Epithelial cell of esophagus (primary cell): ENCODE measurements at regions not wholly inside any gene's neighbourhood (a gene's known extent, or its start where the extent isn't known, plus 50 kb on each side); places are given as distances from the start of the nearest gene placed in this dataset.

ENCODE experiments used
- DNase-seq: peaks from one replicate; pipeline ENCODE4 v3.0.0; 2010; ENCODE audit warnings: low read depth
- H3K4me3 ChIP-seq: 2 replicates; pipeline ENCODE4 v1.5.1; 2011; ENCODE audit warnings: mild to moderate bottlenecking, low read length, control low read depth
- TF ChIP-seq, protein P1 (sequence below): IDR thresholded peaks from 2 replicates; pipeline ENCODE4 v1.5.1; 2011; ENCODE audit warnings: low read depth, mild to moderate bottlenecking, low read length, control low read depth, inconsistent platforms; ENCODE audit not compliant: insufficient read depth; ENCODE audit errors: missing control alignments

DNA sequence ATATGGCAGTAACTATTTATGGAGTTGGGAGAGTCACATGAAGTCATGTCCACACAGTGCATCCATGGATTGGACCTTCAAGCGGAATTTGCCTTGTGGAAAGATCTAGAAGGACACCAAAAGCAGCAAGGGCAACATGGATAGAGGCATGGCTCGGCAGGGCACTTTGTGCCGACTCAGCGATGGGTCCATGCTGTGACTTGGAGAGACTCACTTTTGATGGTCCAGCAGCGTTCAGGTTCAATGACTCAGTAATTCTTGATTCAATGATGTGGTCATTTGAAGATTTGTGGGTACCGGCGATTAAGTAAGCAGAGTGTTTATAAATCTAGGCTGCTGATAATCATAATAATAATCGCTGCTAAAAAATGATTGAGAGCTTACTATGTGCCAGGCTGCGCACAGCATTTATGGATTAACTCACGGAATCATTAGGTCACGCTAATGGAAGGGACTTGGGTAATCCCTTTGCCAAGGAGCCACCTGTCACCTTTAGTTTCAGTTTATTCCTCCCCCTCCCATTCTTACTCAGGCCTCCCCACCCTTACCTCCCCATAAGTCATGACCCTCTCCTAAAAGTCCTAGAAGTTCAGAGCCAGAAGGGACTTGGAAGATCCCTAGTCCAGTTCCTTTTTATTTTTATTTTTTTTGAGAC, 127.5 kb upstream of the CRHR1 start:
- no peak overlapping the region for H3K4me3 ChIP-seq
- TF ChIP-seq, protein P1, sequence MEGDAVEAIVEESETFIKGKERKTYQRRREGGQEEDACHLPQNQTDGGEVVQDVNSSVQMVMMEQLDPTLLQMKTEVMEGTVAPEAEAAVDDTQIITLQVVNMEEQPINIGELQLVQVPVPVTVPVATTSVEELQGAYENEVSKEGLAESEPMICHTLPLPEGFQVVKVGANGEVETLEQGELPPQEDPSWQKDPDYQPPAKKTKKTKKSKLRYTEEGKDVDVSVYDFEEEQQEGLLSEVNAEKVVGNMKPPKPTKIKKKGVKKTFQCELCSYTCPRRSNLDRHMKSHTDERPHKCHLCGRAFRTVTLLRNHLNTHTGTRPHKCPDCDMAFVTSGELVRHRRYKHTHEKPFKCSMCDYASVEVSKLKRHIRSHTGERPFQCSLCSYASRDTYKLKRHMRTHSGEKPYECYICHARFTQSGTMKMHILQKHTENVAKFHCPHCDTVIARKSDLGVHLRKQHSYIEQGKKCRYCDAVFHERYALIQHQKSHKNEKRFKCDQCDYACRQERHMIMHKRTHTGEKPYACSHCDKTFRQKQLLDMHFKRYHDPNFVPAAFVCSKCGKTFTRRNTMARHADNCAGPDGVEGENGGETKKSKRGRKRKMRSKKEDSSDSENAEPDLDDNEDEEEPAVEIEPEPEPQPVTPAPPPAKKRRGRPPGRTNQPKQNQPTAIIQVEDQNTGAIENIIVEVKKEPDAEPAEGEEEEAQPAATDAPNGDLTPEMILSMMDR: no peak
- DNase-seq: no peak

DNA sequence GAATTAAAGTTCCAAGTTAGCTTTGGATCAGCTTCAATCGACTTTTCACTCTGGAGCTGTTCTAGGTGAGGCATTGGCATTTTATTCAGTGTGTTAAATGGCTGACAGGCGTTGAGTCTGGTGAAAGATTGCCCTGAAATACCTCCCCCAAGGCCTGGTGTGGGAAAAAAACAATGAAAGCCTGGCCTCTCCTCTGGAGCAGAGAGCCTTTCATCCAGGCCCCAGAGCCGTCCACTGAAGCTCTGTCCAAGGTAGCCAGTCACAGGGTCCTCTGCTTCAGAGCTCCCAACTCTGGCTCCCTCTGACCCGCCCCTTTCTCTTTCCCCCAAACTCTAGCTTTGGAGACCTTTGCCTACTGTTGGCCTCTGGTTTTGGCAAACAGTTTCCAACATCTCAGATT, 123.6 kb upstream of the CRHR1 start:
- DNase-seq: no peak
- TF ChIP-seq, protein P1: no peak

DNA sequence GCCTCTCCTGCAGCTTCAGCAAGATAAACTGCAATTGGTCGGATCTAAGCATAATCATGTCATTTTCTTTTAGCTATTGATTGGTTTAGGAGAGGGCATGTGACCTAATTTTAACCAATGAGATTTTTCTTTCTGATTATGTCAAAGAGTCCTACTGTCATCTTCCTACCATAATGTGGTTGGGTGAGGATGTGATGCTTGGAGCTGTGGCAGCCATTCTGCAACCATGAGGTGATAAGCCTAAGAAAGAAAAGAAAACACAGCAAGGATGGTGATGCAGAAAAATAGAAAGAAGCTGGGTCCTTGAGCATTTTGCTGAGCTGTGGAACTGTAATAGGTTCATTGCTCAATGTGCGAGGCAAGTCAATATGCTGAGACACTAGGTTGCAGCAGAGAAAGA, 121.7 kb upstream of the CRHR1 start:
- TF ChIP-seq, protein P1: no peak
- H3K4me3 ChIP-seq: no peak overlapping the region
- DNase-seq: no peak

More for the DNA sequence above, 123.6 kb upstream of the CRHR1 start:
- no peak overlapping the region for H3K4me3 ChIP-seq

DNA sequence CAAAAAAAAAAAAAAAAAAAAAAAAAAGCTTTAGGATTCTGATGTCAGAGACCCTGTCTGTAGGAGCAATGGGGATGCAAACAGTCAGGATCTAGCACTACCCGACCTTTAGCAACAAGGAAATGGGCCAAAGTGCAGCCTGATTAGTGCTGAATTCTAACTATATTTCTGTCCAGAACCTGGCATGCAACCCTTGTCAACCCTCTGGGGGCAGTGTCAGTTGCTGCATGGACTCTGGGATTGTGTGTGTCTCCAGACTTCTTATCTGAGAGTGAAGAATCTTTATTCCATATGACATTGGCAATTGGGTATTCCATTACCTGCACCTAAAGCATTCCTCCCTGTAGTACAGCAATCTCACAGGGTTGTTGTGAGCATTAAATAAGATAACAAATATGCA, 120.3 kb upstream of the CRHR1 start:
- TF ChIP-seq, protein P1: no peak
- no peak for DNase-seq
- no peak overlapping the region for H3K4me3 ChIP-seq

DNA sequence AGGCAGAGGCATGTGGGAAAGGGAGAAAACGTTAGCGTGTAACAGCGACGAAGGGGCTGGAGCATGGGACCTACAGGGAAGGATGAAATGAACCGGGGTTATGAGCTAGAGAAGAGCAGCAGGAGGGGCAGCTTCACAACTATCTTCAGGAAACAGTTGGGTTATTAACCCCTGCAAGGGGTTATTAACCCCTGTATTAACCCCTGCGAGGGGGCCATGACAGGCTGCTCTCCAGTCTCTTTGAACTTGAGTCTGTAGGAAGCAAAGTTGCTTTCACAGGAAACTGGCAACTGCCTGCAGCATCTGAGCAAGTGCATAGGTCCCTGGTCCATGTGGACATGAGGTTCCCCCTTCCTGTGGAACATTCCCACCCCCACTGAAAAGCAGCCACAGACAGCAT, 119.2 kb upstream of the CRHR1 start:
- TF ChIP-seq, protein P1: no peak
- H3K4me3 ChIP-seq: no peak overlapping the region
- DNase-seq: no peak

DNA sequence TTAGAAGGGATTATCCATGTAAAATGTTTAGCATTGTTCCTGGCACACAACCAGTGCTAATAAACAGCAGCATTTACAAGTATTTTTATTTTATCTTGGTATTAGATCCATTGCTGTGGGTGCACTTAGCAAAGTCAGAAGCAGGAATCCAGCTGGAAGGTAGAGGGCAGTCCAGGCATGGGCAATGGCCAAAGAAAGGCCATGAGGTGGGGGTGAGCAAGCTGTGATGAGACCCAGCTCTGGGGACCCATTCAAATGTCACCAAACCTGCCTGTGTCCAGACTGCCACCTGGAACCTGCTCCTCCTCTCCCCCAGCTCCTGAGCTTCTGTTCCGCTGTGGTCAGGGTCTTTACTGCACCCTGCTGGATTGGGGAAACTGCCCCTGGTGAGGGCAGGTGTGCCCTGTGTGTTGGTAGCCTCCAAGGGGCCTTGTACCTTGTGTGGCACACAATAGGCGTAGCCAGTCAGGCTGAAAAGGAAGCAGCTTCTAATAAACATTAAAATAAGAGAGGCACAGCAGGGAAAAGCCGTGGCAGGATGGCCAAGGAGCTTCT, 118.0 kb upstream of the CRHR1 start:
- H3K4me3 ChIP-seq: no peak overlapping the region
- no peak for DNase-seq
- TF ChIP-seq, protein P1: no peak

DNA sequence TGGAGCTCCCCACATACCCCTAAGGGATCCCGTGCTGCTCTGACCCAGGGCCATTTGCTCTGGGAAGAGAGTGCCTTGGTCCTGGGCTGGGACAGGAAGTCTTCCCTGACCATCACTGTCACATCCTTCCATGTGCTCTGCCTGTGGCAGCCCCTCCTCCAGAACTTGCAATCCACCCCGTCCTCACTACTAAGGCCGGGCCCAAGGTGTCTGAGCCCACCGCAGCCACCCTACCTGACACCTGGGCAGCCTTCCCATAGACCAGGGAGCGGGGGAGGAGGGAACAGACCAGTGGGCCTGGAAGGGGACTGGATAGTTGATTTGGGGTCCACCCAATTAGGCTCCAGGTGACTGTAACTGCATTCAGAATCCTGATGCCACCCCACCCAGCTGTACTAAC, 117.5 kb upstream of the CRHR1 start:
- no peak overlapping the region for H3K4me3 ChIP-seq
- TF ChIP-seq, protein P1: no peak
- DNase-seq: no peak
